ENCODE measurements at regions not wholly inside any gene's neighbourhood (a gene's known extent, or its start where the extent isn't known, plus 50 kb on each side); places are given as distances from the start of the nearest gene placed in this dataset.

GRCh38 chr2:215654148-215654819 lies 218.4 kb upstream of the FN1 start:
- DNase-seq (ENCODE audit: extremely low spot score, unreplicated experiment): no peak
- no peak overlapping the region for H3K4me3 Mint-ChIP-seq (ENCODE audit: unreplicated experiment)
- no peak for TF ChIP-seq CTCF (IDR thresholded peaks at IDR 0.05)
- peaks cover 82% of the 10 kb centered on the region for H3K4me1 Mint-ChIP-seq (ENCODE audit: unreplicated experiment)
- peaks cover 7% of the 10 kb centered on the region for H3K36me3 Mint-ChIP-seq (ENCODE audit: unreplicated experiment)
- H3K27ac Mint-ChIP-seq (ENCODE audit: unreplicated experiment): peak overlapping the region; percentile 86
- no peaks in the 10 kb centered on the region for H3K9me3 Mint-ChIP-seq (ENCODE audit: unreplicated experiment)
- no peaks in the 10 kb centered on the region for H3K27me3 Mint-ChIP-seq (ENCODE audit: unreplicated experiment)

GRCh38 chr2:215653344-215654030 lies 217.6 kb upstream of the FN1 start:
- Mint-ChIP-seq H3K27me3 (ENCODE audit: unreplicated experiment) (no peaks in the 10 kb centered on the region), H3K9me3 (ENCODE audit: unreplicated experiment) (no peaks in the 10 kb centered on the region), H3K27ac (ENCODE audit: unreplicated experiment) (peak overlapping the region; percentile 86)

GRCh38 chr2:215652388-215652787 lies 216.5 kb upstream of the FN1 start:
- Mint-ChIP-seq H3K36me3 (ENCODE audit: unreplicated experiment) (peaks cover 7% of the 10 kb centered on the region), H3K9me3 (ENCODE audit: unreplicated experiment) (no peaks in the 10 kb centered on the region), H3K27ac (ENCODE audit: unreplicated experiment) (peak overlapping the region; percentile 77), H3K4me1 (ENCODE audit: unreplicated experiment) (peaks cover 63% of the 10 kb centered on the region), H3K4me3 (ENCODE audit: unreplicated experiment) (no peak overlapping the region), H3K27me3 (ENCODE audit: unreplicated experiment) (no peaks in the 10 kb centered on the region)
- no peak for TF ChIP-seq CTCF (IDR thresholded peaks at IDR 0.05)
- DNase-seq (ENCODE audit: extremely low spot score, unreplicated experiment): no peak

More at GRCh38 chr2:215653344-215654030, 217.6 kb upstream of the FN1 start:
- H3K36me3 Mint-ChIP-seq (ENCODE audit: unreplicated experiment): peaks cover 7% of the 10 kb centered on the region
- TF ChIP-seq CTCF (IDR thresholded peaks at IDR 0.05): no peak
- DNase-seq (ENCODE audit: extremely low spot score, unreplicated experiment): no peak
- peaks cover 74% of the 10 kb centered on the region for H3K4me1 Mint-ChIP-seq (ENCODE audit: unreplicated experiment)
- H3K4me3 Mint-ChIP-seq (ENCODE audit: unreplicated experiment): no peak overlapping the region

GRCh38 chr2:215651412-215651811 lies 215.5 kb upstream of the FN1 start:
- peaks cover 4% of the 10 kb centered on the region for H3K36me3 Mint-ChIP-seq (ENCODE audit: unreplicated experiment)
- TF ChIP-seq CTCF (IDR thresholded peaks at IDR 0.05): no peak
- peaks cover 54% of the 10 kb centered on the region for H3K4me1 Mint-ChIP-seq (ENCODE audit: unreplicated experiment)
- peak overlapping the region; percentile 77 for H3K27ac Mint-ChIP-seq (ENCODE audit: unreplicated experiment)
- H3K9me3 Mint-ChIP-seq (ENCODE audit: unreplicated experiment): no peaks in the 10 kb centered on the region
- no peak for DNase-seq (ENCODE audit: extremely low spot score, unreplicated experiment)
- H3K27me3 Mint-ChIP-seq (ENCODE audit: unreplicated experiment): no peaks in the 10 kb centered on the region
- no peak overlapping the region for H3K4me3 Mint-ChIP-seq (ENCODE audit: unreplicated experiment)

GRCh38 chr2:215644233-215644897 lies 208.5 kb upstream of the FN1 start:
- H3K27me3 Mint-ChIP-seq (ENCODE audit: unreplicated experiment): no peaks in the 10 kb centered on the region
- H3K27ac Mint-ChIP-seq (ENCODE audit: unreplicated experiment): no peak overlapping the region
- H3K4me3 Mint-ChIP-seq (ENCODE audit: unreplicated experiment): no peak overlapping the region
- peaks cover 22% of the 10 kb centered on the region for H3K9me3 Mint-ChIP-seq (ENCODE audit: unreplicated experiment)
- no peaks in the 10 kb centered on the region for H3K4me1 Mint-ChIP-seq (ENCODE audit: unreplicated experiment)
- no peak for TF ChIP-seq CTCF (IDR thresholded peaks at IDR 0.05)
- H3K36me3 Mint-ChIP-seq (ENCODE audit: unreplicated experiment): peaks cover 2% of the 10 kb centered on the region
- no peak for DNase-seq (ENCODE audit: extremely low spot score, unreplicated experiment)
